Loucy (cell line): ENCODE measurements at regions not wholly inside any gene's neighbourhood (a gene's known extent, or its start where the extent isn't known, plus 50 kb on each side); places are given as distances from the start of the nearest gene placed in this dataset.

Experiments used
- EZH2phosphoT487 ChIP-seq: fragments of 200-600 bp; IDR thresholded peaks from 2 replicates; pipeline ENCODE4 v1.6.1; 2018; ENCODE audit warnings: antibody characterized with exemption, mild to moderate bottlenecking, moderate library complexity, borderline replicate concordance
- TF ChIP-seq, protein P1 (sequence below): fragments of 200-600 bp; sonication (generic); conservative IDR thresholded peaks from 2 replicates; pipeline ENCODE4 v1.5.1; 2014; ENCODE audit warnings: mild to moderate bottlenecking, antibody characterized with exemption, low read length

DNA sequence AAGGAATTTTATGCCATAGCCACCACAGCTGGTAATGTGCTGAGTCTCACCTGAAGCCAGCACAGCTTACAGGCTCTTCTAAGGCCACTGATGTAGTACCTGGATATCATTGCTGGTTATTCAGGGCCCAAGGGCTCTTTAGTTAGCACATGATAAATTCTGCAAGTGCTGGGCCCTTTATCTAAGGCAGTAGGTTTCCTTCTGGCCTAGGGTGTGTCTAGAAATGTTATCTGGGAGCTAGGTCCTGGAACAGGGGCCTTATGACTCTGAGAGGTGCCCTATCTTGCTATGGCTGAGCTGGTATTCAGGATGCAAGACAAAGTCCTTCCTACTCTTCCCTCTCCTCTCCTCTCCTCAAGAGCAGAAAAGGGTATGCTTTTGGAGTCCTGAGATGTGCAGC, 1424.5 kb upstream of the NUDT12 start:
- TF ChIP-seq, protein P1, sequence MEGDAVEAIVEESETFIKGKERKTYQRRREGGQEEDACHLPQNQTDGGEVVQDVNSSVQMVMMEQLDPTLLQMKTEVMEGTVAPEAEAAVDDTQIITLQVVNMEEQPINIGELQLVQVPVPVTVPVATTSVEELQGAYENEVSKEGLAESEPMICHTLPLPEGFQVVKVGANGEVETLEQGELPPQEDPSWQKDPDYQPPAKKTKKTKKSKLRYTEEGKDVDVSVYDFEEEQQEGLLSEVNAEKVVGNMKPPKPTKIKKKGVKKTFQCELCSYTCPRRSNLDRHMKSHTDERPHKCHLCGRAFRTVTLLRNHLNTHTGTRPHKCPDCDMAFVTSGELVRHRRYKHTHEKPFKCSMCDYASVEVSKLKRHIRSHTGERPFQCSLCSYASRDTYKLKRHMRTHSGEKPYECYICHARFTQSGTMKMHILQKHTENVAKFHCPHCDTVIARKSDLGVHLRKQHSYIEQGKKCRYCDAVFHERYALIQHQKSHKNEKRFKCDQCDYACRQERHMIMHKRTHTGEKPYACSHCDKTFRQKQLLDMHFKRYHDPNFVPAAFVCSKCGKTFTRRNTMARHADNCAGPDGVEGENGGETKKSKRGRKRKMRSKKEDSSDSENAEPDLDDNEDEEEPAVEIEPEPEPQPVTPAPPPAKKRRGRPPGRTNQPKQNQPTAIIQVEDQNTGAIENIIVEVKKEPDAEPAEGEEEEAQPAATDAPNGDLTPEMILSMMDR = no peak
- no peak for TF ChIP-seq EZH2phosphoT487
